Stimulated activated CD4-positive, alpha-beta T cell treated with anti-CD3 and anti-CD28 coated beads, TNF-alpha, amount 100 ng/mL, for 24 hours (primary cell): ENCODE measurements at regions not wholly inside any gene's neighbourhood (a gene's known extent, or its start where the extent isn't known, plus 50 kb on each side); places are given as distances from the start of the nearest gene placed in this dataset.
"Not testable (repeated sequence)": the region's sequence is repeated elsewhere in the genome, so short reads cannot be mapped to it uniquely, and the experiment has no call there.

ENCODE experiments used
- DNase-seq, 3 experiments: peaks; one replicate each; pipeline ENCODE4 v3.0.0-alpha.2; 2020; ENCODE audit warnings: low read depth in 3 of 3

DNA sequence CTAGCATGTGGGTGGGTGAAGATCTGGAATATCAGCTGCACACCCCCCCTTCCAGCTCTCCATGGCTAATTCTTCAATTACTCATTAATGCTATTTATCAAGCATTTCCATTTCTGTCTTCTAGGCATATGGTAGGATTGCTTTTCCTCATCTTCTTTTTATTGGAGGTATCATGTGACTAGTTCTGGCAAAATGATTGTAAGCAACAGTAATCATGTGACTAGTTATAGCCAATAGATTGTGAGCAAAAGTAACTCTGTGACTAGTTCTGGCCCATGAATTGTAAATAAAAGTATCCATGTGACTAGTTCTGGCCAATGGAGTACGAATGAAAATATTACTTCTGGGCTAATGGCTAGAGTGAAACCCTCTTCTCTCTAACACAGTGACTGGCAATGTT lies 107.0 kb upstream of the TMEM132E start:
- no peak for DNase-seq

DNA sequence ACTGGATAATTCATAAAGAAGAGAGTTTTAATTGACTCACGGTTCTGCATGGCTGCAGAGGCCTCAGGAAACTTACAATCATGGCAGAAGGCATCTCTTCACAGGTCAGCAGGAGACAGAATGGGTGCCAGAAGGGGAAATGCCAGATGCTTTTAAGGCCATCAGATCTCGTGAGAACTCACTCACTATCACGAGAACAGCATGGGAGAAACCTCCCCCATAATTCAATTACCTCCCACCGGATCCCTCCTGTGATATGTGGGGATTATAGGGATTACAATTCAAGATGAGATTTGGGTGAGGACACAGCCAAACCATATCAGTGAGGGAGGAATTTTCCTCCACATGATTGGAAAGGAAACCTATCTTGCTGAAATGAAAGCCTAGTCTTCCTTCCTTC lies 108.1 kb upstream of the TMEM132E start:
- DNase-seq: not testable (repeated sequence)

DNA sequence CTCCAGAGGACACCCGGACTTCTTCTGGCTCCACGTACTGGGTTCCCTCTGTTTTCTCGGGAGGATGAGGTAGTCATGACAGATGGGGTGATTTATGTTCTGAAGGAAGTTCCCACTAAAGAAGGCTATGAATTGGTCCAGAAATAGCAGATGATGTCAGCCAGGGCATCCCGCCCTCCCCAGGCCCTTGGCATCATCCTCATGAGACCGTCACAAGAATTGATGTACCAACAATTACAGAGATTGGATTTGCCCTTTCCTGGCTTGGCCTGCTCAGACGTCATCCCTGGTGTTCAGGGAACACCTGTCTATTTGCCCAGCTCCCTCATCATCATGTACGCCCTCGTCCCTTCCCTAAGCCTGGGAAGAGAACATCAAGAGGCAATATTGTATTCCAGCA lies 102.8 kb upstream of the CCL1 start:
- DNase-seq: no peak

DNA sequence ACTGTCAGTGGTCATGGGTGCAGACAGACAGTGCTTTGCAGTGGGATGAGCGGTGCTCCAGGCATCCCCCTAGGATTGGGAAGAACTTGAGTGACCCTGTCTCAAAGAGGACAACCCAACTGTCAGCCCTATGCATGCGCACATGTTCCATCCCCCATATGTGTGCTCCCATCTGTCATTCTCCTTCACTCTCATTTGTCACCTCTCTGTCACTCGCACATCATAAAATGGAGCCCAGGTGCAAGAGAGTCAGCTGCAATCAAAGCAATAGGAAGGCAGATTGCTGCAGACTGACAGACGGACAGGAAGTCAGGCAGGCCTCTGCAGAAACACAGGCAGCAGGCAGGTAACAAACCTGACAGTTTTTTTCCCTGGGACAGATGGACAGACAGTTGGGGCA lies 101.8 kb upstream of the CCL1 start:
- no peak for DNase-seq

DNA sequence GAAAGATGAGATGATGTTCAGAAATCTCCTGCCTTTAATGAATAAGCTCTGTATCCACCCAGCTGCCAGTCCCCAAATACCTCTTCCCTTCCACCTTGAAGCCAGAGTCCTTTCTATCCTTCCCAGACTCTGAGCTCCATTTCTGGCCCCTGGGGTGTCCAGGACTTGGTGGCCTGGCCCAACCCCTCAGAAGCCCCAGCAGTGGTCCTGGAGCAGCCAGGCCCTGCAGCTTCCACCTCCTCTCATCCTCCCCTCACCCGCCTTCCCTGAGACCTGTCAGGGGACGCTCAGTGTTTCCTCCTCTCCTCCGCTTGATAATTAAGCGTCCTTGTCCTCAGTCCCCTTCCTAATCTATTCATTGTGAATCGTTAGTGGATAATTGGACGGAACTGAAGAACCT lies 95.2 kb upstream of the CCL1 start:
- no peak for DNase-seq

DNA sequence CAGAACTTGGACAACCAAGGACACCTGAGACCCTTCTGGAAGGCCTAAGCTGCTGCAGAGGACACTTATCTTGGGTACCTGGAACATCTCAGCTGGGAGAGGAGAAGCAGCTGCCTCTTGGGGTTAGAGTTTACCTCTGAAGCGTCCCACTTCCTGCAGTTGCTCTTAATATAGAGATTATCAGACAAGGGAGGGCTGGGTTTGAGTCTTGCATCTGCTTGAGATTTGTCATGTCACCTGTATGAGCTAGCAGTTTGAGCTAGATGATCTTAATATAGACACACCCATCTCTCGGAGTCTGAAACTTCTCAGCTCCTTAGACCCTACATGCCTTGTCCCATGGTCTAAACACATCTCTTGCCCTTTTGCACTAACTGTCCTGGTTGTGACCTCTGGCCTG lies 93.1 kb upstream of the CCL1 start:
- no peak for DNase-seq

DNA sequence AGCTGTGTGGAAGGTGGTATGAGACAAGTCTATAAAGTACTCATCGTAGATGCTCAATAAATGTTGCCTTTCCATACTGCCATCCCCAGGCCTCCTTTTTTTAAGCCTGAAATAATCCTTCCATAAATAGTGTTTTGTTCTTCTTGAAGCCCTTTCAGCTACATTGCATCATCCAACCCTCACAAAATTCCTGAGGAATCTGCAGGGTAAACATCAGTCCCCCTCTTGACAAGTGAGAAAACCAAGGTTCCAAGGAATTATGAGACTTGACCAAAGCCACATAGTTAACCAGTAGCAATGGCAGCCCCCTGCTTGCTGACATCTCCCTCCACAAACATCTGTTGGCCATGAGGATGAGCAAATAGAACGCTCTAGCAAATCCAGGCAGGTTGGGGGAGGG lies 89.7 kb upstream of the CCL1 start:
- no peak for DNase-seq

DNA sequence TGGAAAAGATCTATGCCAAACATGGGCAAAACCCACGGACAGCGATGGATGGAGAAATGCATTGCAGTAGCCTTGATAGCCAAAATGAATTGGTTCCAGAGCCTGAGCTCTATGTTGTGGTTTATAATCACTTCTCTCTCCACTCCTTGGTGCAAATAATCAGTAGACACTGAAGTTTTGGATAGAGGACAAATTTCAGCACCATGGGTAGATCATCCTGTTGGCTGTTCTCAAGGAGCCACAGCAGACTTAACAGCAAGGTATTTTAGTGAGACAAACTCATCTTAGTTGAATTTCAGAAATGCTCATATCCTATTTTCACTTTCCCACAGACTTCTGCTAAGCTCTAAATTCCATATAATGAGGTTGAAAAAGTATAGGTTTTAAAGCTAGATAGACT lies 88.3 kb upstream of the CCL1 start:
- DNase-seq: no peak

DNA sequence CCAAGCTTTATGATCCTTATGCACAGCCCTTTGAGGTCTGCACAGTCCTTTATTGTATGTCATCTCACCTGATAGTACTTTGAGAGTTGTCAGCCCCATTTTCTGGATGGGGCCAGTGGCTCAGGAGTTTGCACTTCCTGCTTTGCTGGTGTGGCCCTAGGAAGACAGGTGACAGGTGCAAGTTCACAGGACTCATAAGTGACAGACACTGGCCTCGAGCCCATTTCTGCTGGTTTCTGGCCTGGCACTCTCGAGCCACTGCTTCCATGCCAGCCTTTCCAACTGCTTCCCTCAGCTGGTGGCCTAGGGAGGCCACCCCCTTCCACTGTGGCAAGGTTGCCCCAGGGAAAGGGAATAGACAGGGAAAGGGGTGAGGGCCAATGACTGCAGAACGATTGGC lies 84.4 kb upstream of the CCL1 start:
- no peak for DNase-seq

DNA sequence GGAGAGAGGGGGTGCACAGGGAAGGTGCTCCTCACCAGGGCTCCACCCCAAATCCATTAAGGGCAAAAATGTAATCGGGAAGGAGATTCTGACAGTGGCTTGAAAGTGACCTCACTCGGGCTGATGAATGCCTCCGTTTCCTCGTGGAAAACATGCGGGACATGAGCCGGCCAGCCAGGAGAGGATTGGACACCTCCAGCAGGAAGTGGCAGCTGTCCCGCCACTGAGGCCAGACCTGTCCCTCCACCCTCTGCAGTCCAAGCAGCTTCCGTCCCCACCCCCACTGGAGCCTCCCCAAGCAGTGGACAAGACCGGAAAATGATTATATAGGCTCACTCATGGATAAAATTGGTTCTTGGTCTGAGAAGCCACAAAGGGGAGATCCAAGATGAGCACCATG lies 82.1 kb upstream of the CCL1 start:
- no peak for DNase-seq

DNA sequence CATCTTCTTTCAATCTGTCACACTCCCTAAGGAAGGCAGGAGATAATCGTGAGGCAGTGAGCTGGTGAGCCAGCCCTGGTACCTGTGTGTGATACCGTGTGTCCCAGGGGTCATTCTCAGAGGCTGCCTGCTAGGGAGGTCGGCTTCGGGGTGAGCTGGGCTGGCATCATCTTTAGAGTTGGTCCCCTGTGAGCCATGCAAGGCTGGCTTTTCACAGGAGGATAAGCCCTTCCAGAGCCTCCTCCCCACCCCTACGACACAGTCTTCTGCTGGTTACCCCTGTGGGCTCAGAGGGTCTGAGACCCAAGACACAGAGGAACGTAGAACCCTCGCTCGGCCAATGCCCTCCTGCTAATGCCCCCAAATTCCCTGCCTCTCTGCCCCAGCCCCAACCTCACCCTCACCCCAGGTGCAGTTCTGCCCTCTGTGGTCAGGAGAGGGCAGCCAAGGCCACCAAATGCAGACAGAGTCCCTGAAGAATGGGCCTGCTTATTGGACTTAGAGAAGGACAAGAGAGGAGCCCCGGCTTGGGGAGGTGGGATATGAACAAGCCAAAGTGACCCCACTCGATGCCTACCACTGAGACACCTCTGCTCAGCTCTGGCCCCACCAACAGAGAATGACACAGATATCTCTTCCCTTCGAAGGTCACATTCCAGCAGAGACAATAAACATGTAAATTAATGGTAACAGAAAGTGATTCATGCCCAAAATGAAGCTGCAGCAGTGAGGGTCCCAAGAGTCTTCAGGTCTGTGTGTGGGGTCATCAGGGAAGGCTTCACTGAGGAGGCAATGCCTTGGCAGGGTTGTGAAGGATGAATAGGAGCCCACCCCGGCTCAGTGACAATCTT lies 80.8 kb upstream of the CCL1 start:
- DNase-seq: peak in 1 of 3 experiments; percentile 6

DNA sequence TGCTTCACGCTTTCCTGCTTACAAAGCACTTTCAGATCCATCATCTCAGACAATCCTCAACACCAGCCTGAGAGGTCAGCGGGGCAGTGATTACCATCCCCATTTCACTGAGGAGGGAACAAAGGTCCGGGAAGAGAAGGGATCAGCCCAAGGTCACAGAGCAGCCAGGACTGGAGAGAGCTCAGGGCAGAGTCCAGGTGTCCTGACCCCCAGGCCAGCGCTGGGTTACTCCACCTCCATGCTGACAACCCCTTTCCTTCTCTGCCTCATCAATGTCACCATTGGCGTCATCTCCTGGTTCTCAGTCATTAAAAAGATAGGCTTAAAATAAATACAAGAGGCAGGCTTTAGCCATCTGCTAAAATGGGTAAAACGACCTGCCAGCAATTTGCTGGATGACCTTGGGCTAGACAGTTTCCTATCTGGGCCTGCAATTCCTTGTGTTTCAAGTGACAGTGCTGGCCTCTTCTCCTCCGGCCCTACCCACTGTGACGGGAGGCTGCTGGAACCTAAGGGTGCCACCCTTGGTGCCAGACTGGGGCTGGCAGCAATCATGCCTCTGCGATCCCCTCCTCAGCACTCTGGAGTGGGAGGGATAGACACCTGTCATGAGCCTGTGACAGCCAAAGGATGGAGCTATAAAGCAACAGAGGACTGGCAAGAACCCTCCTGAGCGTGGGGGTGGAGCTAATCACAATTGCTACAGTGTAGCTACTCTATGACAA lies 79.5 kb upstream of the CCL1 start:
- no peak for DNase-seq

DNA sequence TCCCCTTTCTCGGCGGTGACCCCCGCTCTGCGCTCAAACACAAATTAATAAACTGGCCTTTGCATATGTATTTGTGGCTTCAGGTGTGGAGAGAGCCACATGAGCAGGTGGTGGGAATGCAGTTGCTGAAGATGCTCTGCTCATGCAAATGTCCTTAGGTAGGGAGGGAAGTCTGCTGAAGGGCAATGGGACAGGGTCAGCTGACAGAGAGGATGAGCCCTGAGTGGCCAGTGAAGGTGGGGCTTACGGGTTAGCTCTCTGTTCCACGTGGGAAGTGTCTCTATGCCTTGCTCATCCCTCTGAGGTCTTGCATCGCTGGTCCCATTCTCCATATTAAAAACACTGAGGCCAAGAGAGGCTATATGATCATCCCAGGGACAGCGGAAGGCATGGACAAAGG lies 74.2 kb upstream of the CCL1 start:
- no peak for DNase-seq

DNA sequence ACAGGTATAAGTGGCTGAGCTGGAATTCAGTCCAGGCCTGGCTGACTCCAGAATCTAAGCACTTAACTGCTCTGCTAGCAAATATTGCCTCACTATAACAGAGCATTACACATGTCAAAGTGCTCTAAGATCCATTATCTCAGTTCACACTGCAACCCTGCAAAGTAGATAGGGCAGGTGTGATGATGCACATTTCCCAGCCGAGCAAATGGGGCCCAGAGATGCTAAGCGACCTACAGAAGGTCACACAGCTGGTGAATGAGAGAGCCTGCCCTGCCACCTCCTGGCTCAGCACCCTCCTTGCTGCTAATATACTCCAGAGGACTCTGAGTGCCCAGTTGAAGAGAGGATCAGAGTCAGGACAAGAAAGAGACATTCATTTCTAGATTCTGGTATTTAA lies 73.6 kb upstream of the CCL1 start:
- DNase-seq: no peak

DNA sequence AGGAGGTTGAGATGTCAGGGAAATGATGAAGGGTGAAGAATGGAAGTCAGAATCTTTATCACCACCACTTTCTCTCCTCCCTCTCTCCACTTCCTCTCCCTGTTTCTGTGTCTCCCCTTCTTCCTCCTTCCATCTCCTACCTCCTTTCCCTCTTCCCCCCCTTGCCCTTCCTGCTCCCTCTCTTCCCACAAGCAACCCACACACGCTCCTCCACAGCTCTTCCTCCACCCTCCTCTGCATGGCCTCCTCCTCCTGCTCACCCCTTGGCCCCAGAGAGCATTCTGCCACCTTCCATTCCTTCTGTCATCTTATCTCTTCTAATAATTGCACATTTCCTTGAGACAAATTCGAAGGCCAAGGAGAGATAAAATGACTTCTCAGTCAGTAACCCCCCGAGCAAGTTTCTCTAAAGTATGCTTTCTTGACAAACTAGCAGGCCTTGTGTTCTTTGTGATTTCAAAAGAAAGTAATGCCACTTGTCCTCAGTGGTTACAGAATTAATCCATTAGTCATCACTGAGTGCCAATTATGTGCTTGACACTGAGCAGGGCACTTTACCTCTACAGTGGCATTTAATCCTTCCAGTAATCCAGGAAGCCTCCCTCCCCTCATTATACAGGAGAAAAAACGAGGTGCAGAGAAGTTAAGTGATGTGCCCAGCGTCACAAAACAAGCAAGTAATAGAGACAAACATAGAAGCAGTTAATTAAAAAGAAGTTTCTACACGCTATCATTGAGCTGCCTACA lies 72.3 kb upstream of the CCL1 start:
- no peak for DNase-seq

DNA sequence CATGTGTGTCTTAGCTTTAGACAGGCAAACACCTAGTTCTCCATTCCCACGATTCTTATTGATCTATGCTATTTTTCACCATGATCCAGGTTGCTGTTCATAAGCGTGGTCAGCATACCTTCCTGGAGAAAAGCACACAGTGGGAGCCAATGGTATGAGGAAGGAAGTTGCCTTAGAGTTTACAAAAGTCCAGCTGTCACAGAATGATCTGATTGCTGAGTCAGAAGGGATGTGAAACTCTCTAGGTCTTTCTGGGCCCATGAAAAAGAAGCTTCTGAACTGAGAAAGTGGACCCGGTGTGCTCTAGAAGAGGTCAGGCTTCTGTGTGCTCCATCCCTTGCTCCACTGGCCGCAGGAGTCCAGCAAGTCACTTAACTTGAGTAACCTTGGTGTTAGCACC lies 71.0 kb upstream of the CCL1 start:
- DNase-seq: no peak

DNA sequence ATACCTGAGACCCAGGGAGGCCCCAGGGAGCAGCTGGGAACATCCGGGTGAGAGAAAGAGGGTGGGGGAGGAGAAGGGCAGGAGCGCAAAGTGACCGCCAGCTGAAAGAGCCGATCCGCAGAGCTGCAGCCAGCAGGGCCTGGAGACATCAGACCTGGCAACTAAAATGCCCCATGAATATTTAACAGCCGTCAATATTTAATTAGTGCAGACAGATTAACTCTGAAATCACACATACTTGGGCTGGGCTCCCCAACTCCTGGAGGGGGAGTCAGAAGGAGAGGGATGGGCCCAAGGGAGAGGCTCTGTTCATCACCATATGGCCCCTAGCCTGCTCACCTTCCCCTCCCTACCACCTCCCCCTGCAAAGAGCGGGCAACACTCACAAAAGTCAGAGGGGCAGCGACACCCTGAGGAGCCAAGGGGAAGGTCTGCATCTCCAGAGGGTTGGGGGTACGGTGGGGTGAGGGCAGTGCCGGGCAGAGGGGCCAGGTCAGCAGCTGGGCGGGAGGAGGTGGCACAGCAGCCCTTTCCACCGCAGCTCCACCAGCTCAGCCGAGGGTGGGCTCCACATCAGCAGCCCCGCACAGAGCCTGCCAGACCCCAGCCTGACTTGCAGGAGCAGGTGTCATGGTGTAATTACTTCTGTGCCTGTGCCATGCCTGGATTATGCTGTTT lies 61.9 kb upstream of the CCL1 start:
- no peak for DNase-seq

DNA sequence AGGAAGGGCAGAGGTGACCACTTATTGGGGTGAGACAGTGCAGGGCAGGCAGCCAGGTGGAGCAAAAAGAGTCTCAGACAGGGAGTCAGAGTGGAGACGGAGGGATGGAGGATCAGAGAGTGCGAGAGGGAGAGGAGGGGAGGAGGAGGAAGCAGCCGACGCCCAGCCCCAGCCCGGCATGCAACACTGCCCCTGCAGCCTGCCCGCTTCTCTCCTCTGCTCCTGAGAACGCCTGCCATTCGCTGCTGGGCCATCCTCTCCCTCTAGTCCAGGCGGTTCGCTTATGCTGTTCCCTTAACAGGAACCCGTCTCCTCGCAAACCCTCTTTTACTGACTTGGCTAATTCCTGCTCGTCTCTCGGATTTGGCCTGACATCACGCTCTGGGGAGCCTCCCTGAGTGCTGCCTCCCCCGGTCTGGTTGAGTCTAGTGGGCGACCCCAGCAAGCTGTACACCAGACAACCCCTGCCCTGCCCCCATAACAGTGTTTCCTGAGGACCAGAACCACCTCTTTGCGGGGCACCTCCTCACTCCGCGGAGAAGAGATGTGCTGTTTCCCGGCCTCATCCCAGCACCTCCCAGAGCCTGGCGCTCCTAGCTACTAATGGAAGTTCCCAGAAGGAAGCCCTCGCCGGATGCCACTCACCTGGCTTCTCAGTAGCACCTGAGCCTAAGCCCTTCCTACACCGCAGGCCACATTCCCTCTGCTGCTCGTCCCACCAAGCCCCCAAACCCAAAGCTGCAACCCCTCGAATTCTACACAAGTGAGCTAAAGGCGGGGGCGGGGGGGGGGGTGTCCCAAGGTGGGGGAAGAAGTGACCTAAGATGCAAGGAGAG lies 61.2 kb upstream of the CCL1 start:
- DNase-seq: no peak

DNA sequence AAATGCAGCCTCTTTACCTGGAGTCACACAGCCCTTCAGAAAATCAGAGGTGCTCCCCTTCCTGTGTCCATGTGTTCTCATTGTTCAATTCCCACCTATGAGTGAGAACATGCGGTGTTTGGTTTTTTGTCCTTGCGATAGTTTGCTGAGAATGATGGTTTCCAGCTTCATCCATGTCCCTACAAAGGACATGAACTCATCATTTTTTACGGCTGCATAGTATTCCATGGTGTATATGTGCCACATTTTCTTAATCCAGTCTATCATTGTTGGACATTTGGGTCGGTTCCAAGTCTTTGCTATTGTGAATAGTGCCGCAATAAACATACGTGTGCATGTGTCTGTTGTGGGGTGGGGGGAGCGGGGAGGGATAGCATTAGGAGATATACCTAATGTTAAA lies 60.3 kb upstream of the CCL1 start:
- not testable (repeated sequence) for DNase-seq

DNA sequence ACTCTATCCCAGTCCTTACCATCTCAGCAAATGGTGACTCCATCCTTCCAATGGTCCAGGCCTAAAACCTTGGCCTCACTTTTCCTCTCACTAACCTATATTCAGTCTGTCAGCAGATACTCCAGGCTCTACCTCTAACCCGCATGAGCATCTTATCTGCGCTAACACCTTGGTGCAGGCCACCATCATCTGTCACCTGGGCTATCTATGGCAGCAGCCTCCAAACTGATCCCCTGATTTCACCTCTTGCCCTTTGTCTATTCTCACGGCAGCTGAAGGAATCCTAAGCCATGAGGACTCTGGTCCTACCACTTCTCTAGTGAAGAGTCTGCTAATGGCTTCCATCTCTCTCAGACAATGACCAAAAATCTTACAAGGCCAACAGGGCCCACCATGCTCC lies 57.9 kb upstream of the CCL1 start:
- DNase-seq: no peak

DNA sequence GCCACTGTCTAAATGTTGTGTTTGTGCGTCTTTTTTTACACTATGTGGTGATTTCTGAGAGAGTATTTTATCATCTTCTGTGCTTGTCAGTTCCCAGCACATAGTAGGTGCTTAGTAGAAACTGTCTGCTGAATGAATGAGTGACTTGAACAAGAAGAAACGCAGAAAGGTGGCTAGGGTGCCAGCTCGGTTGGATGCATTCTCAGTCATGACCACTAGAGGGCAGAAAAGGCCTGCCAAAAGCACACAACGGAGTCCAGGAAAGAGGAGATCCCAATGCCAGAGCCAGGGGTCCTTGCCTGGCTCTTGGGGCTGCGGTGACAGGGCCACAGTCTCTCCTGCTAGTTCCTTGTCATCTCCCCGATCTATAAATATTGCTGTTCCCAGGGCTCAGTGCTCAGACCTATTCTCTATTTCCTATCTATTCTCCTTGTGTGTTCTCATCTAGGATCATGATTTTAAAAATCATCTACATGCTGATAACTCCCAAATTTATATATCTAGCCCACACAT lies 57.3 kb upstream of the CCL1 start:
- peak; percentile 42 to 53 (median 52) for DNase-seq
